ENCODE measurements at regions not wholly inside any gene's neighbourhood (a gene's known extent, or its start where the extent isn't known, plus 50 kb on each side); places are given as distances from the start of the nearest gene placed in this dataset.

GRCh38 chr5:124126504-124127217 is 614.7 kb downstream of the CSNK1G3 start:
- H3K27me3 ChIP-seq (ENCODE audit: control insufficient read depth in 4 of 4, insufficient read depth in 4 of 4, low read length in 3 of 4) = no peaks in the 10 kb centered on the region
- TF ChIP-seq YY1 (IDR thresholded peaks at IDR 0.05) (no peak), JUND (IDR thresholded peaks at IDR 0.05) (no peak), RXRA (IDR thresholded peaks at IDR 0.05) (no peak), ZBTB33 (IDR thresholded peaks at IDR 0.05) (no peak), FOXA1 (IDR thresholded peaks at IDR 0.05) (no peak), HNF4A (conservative IDR thresholded peaks at IDR 0.05) (no peak), REST (IDR thresholded peaks at IDR 0.05) (no peak), EGR1 (IDR thresholded peaks at IDR 0.05; ENCODE audit: low read depth in 2 of 2) (no peak), TAF1 (conservative IDR thresholded peaks at IDR 0.05) (no peak), GABPA (IDR thresholded peaks at IDR 0.05 in 1 of 2, conservative IDR thresholded peaks at IDR 0.05 in 1 of 2) (no peak), FOXA2 (IDR thresholded peaks at IDR 0.05) (no peak), SP1 (IDR thresholded peaks at IDR 0.05) (no peak), RAD21 (IDR thresholded peaks at IDR 0.05) (no peak), NR2F2 (IDR thresholded peaks at IDR 0.05) (no peak), HNF4G (IDR thresholded peaks at IDR 0.05) (no peak)
- TF ChIP-seq, protein P1, sequence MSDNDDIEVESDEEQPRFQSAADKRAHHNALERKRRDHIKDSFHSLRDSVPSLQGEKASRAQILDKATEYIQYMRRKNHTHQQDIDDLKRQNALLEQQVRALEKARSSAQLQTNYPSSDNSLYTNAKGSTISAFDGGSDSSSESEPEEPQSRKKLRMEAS (IDR thresholded peaks at IDR 0.05) = no peak
- TF ChIP-seq, protein P2, sequence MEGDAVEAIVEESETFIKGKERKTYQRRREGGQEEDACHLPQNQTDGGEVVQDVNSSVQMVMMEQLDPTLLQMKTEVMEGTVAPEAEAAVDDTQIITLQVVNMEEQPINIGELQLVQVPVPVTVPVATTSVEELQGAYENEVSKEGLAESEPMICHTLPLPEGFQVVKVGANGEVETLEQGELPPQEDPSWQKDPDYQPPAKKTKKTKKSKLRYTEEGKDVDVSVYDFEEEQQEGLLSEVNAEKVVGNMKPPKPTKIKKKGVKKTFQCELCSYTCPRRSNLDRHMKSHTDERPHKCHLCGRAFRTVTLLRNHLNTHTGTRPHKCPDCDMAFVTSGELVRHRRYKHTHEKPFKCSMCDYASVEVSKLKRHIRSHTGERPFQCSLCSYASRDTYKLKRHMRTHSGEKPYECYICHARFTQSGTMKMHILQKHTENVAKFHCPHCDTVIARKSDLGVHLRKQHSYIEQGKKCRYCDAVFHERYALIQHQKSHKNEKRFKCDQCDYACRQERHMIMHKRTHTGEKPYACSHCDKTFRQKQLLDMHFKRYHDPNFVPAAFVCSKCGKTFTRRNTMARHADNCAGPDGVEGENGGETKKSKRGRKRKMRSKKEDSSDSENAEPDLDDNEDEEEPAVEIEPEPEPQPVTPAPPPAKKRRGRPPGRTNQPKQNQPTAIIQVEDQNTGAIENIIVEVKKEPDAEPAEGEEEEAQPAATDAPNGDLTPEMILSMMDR (IDR thresholded peaks at IDR 0.05; ENCODE audit: low read depth, low read length, missing input control) = no peak
- TF ChIP-seq, protein P3, sequence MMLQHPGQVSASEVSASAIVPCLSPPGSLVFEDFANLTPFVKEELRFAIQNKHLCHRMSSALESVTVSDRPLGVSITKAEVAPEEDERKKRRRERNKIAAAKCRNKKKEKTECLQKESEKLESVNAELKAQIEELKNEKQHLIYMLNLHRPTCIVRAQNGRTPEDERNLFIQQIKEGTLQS (IDR thresholded peaks at IDR 0.05) = no peak
- no peak for DNase-seq (ENCODE audit: low spot score)
- H3K9ac ChIP-seq (ENCODE audit: low read depth in 1 of 2, low read length in 2 of 2) = no peak overlapping the region
- H3K4me1 ChIP-seq (ENCODE audit: control insufficient read depth in 4 of 4, insufficient read depth in 4 of 4, low read length in 3 of 4) = no peaks in the 10 kb centered on the region
- H3K9me3 ChIP-seq (ENCODE audit: control insufficient read depth in 4 of 4, low read length in 3 of 4) = no peaks in the 10 kb centered on the region
- H3K36me3 ChIP-seq (ENCODE audit: control insufficient read depth in 4 of 4, insufficient read depth in 3 of 4, low read depth in 1 of 4, low read length in 3 of 4) = no peaks in the 10 kb centered on the region
- WGBS = 73% methylated on average over 5 of the region's 5 CpGs
- H3K4me3 ChIP-seq (ENCODE audit: low read depth in 1 of 3, low read length in 3 of 3) = no peak overlapping the region
- H3K27ac ChIP-seq (ENCODE audit: low read depth in 1 of 2, low read length in 2 of 2) = no peak overlapping the region
